MM.1S (cell line): ENCODE measurements at regions not wholly inside any gene's neighbourhood (a gene's known extent, or its start where the extent isn't known, plus 50 kb on each side); places are given as distances from the start of the nearest gene placed in this dataset.

Experiments used
- DNase-seq: peaks from one replicate; pipeline ENCODE4 v3.0.0-alpha.2; 2015
- H2AFZ ChIP-seq: fragments of 300-600 bp; sonication (generic); 2 replicates; pipeline ENCODE4 v1.6.0; 2016; ENCODE audit warnings: antibody characterized with exemption, low read length
- H3F3A ChIP-seq: fragments of 300-600 bp; sonication (generic); 2 replicates; pipeline ENCODE4 v1.6.1; 2016; ENCODE audit warnings: mild to moderate bottlenecking, antibody characterized with exemption, low read length, moderate library complexity, mixed read lengths; ENCODE audit not compliant: insufficient read depth
- H3K27ac ChIP-seq: fragments of 300-600 bp; sonication (generic); 2 replicates; pipeline ENCODE4 v1.5.1; 2016; ENCODE audit warnings: mild to moderate bottlenecking, low read length
- H3K27me3 ChIP-seq: fragments of 300-600 bp; sonication (generic); replicated peaks from 2 replicates; pipeline ENCODE4 v1.6.0; 2016; ENCODE audit warnings: low read length; ENCODE audit not compliant: insufficient read depth
- H3K36me3 ChIP-seq: fragments of 300-600 bp; sonication (generic); replicated peaks from 2 replicates; pipeline ENCODE4 v1.6.1; 2016; ENCODE audit warnings: mild to moderate bottlenecking, low read length, mixed read lengths; ENCODE audit not compliant: insufficient read depth
- H3K4me1 ChIP-seq: fragments of 300-600 bp; sonication (generic); 2 replicates; pipeline ENCODE4 v1.6.1; 2016; ENCODE audit warnings: low read length, mixed read lengths
- H3K4me2 ChIP-seq: fragments of 300-600 bp; sonication (generic); 2 replicates; pipeline ENCODE4 v1.6.0; 2016; ENCODE audit warnings: low read depth, low read length
- H3K4me3 ChIP-seq: fragments of 300-600 bp; sonication (generic); 2 replicates; pipeline ENCODE4 v1.5.1; 2016; ENCODE audit warnings: low read length, mixed read lengths
- H3K79me2 ChIP-seq: fragments of 300-600 bp; sonication (generic); 2 replicates; pipeline ENCODE4 v1.6.1; 2016; ENCODE audit warnings: mixed run types, low read length, mixed read lengths
- H3K9ac ChIP-seq: fragments of 300-600 bp; sonication (generic); 2 replicates; pipeline ENCODE4 v1.6.1; 2016; ENCODE audit warnings: low read length, mixed read lengths
- H3K9me2 ChIP-seq: fragments of 300-600 bp; sonication (generic); replicated peaks from 2 replicates; pipeline ENCODE4 v1.6.1; 2016; ENCODE audit warnings: mild to moderate bottlenecking, low read length, mixed read lengths; ENCODE audit not compliant: insufficient read depth
- H3K9me3 ChIP-seq: fragments of 300-600 bp; sonication (generic); replicated peaks from 2 replicates; pipeline ENCODE4 v1.6.1; 2016; ENCODE audit warnings: mild to moderate bottlenecking, low read length, mixed read lengths; ENCODE audit not compliant: insufficient read depth
- H4K20me1 ChIP-seq: fragments of 300-600 bp; sonication (generic); 2 replicates; pipeline ENCODE4 v1.6.1; 2016; ENCODE audit warnings: mild to moderate bottlenecking, low read length, moderate library complexity, mixed read lengths; ENCODE audit not compliant: insufficient read depth
- EZH2 ChIP-seq: fragments of 300-600 bp; sonication (generic); optimal IDR thresholded peaks from 2 replicates; pipeline ENCODE3; 2017; ENCODE audit warnings: low read depth, mild to moderate bottlenecking, antibody characterized with exemption, low read length, mixed read lengths
- EZH2phosphoT487 ChIP-seq: fragments of 300-600 bp; sonication (generic); IDR thresholded peaks from 2 replicates; pipeline ENCODE4 v1.6.1; 2018; ENCODE audit warnings: antibody characterized with exemption, low read length
- TF ChIP-seq, protein P1 (sequence below): fragments of 300-600 bp; sonication (generic); IDR thresholded peaks from 2 replicates; pipeline ENCODE4 v1.5.1; 2016; ENCODE audit warnings: antibody characterized with exemption, low read length, mixed read lengths

DNA sequence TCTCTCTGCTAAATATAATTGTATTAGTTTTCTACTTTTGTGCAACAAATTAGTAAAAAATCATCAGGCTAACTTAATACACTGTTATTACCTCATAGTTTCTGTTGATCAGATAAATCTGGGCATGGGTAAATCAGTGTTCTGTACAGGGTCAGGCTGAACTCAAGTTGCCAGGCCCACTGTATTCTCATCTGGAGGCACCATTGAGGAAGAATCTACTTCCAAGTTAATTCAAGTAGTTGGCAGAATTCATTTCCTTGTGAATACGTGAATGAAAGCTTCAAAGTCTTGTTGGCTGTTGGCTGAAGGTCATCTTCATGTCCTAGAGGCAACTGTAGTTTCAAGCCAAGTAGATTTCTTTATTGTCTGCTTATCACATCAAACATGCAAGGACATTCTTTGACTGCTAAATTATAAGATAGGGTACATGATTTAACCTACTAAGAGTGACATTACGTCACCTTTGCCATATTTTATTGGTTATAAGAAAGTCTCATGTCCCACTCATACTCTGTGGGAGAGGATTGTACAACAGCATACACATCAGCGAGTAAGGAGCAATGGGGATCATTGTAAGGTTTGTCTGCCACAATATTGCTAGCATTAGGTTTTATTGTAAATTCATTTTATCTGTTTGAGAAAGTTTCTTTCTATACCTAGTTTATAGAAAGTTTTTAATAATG, 1219.0 kb downstream of the ARAP2 start:
- no peak for DNase-seq
- H3K27me3 ChIP-seq: no peaks in the 10 kb centered on the region
- H3K9me3 ChIP-seq: no peaks in the 10 kb centered on the region
- no peaks in the 10 kb centered on the region for H3K4me1 ChIP-seq
- no peaks in the 10 kb centered on the region for H3K79me2 ChIP-seq
- no peak overlapping the region for H3K27ac ChIP-seq
- H2AFZ ChIP-seq: no peak overlapping the region
- H3K9me2 ChIP-seq: no peaks in the 10 kb centered on the region
- H3K9ac ChIP-seq: no peak overlapping the region
- no peaks in the 10 kb centered on the region for H3K36me3 ChIP-seq
- TF ChIP-seq, protein P1, sequence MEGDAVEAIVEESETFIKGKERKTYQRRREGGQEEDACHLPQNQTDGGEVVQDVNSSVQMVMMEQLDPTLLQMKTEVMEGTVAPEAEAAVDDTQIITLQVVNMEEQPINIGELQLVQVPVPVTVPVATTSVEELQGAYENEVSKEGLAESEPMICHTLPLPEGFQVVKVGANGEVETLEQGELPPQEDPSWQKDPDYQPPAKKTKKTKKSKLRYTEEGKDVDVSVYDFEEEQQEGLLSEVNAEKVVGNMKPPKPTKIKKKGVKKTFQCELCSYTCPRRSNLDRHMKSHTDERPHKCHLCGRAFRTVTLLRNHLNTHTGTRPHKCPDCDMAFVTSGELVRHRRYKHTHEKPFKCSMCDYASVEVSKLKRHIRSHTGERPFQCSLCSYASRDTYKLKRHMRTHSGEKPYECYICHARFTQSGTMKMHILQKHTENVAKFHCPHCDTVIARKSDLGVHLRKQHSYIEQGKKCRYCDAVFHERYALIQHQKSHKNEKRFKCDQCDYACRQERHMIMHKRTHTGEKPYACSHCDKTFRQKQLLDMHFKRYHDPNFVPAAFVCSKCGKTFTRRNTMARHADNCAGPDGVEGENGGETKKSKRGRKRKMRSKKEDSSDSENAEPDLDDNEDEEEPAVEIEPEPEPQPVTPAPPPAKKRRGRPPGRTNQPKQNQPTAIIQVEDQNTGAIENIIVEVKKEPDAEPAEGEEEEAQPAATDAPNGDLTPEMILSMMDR: no peak
- no peak for TF ChIP-seq EZH2
- no peak for TF ChIP-seq EZH2phosphoT487
- H3K4me2 ChIP-seq: no peak overlapping the region
- H4K20me1 ChIP-seq: no peaks in the 10 kb centered on the region
- H3F3A ChIP-seq: no peaks in the 10 kb centered on the region
- H3K4me3 ChIP-seq: no peak overlapping the region

- DNase-seq: no peak
- H3F3A ChIP-seq: 0 out of 2 replicates have a peak, but pooled peaks cover 4% of the 10 kb centered on the region
- TF ChIP-seq, protein P1: no peak
- TF ChIP-seq EZH2: no peak
- TF ChIP-seq EZH2phosphoT487: no peak
- no peak overlapping the region for H3K27ac ChIP-seq
- peaks cover 12% of the 10 kb centered on the region for H3K4me1 ChIP-seq
- no peaks in the 10 kb centered on the region for H3K9me3 ChIP-seq
- H2AFZ ChIP-seq: 0 out of 2 replicates have a peak overlapping the region, but pooled peaks have one; percentile 13
- H3K9me2 ChIP-seq: no peaks in the 10 kb centered on the region
- H3K79me2 ChIP-seq: no peaks in the 10 kb centered on the region
- no peak overlapping the region for H3K9ac ChIP-seq
- no peaks in the 10 kb centered on the region for H4K20me1 ChIP-seq
- no peak overlapping the region for H3K4me3 ChIP-seq
- H3K27me3 ChIP-seq: no peaks in the 10 kb centered on the region
- no peaks in the 10 kb centered on the region for H3K36me3 ChIP-seq
- H3K4me2 ChIP-seq: no peak overlapping the region
Measured at GRCh38 chr4:35038079-35038805, 1206.1 kb downstream of the ARAP2 start.

- no peaks in the 10 kb centered on the region for H3K9me2 ChIP-seq
- H2AFZ ChIP-seq: 0 out of 2 replicates have a peak overlapping the region, but pooled peaks have one; percentile 13
- H3K27ac ChIP-seq: no peak overlapping the region
- H3F3A ChIP-seq: 0 out of 2 replicates have a peak, but pooled peaks cover 4% of the 10 kb centered on the region
- H3K79me2 ChIP-seq: no peaks in the 10 kb centered on the region
- H3K4me1 ChIP-seq: peaks cover 12% of the 10 kb centered on the region
- no peaks in the 10 kb centered on the region for H3K36me3 ChIP-seq
- no peak for TF ChIP-seq EZH2phosphoT487
- TF ChIP-seq EZH2: no peak
- TF ChIP-seq, protein P1: no peak
- no peak overlapping the region for H3K9ac ChIP-seq
- no peak overlapping the region for H3K4me3 ChIP-seq
- DNase-seq: no peak
- H4K20me1 ChIP-seq: no peaks in the 10 kb centered on the region
- no peak overlapping the region for H3K4me2 ChIP-seq
- H3K9me3 ChIP-seq: no peaks in the 10 kb centered on the region
- no peaks in the 10 kb centered on the region for H3K27me3 ChIP-seq
Measured at GRCh38 chr4:35038845-35039244, 1205.5 kb downstream of the ARAP2 start.
